HUDEP-2 (cell line): ENCODE measurements at regions not wholly inside any gene's neighbourhood (a gene's known extent, or its start where the extent isn't known, plus 50 kb on each side); places are given as distances from the start of the nearest gene placed in this dataset.

Source experiments
- DNase-seq, 76 experiments: peaks; one replicate each; lab custom pipeline; 2025; ENCODE audit not compliant: unreplicated experiment in 76 of 76; lab: John Stamatoyannopoulos, UW

DNA sequence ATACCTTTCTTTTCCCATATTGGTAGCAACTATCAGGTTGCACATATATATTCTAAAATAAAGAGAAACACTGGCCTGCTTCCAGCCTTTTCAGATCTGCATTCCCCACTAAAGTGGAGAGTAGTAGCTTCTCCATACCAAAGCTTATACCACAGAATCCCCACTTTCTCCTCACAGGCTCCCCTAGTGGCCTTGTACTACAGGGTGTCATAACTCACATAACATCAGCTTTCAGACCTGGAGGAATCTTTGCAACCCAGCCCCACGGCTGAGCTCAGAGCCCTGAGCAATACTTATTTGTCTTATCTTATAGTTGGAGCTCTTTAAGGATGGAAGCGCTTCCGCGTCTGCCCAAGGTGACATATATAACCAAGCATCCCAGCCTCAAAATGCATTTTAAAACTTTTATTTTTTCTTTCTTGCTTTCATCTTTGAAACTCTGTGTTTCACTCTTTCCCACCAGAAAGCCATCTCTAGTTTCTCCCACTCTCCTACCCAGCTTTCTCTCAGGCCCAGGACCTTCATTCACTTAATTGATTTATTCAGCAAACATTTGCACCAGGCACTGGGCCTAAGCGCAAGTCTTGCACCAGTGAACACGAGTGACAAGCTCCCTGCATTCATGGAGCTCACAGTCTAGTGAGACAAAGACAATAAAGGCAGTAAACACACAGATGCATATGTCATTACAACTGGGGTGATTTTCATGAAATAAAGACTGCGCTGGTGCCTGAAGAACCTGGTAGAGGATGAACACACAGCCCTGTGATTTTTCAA lies 254.7 kb downstream of the IPO8 start:
- peak in 7 of 76 experiments; percentile 2 to 24 (median 5) for DNase-seq

- no peak for DNase-seq
Observed at GRCh38 chr12:30439201-30439600, 256.5 kb downstream of the IPO8 start.

GRCh38 chr12:30438601-30439041 lies 257.0 kb downstream of the IPO8 start:
- DNase-seq = no peak

DNA sequence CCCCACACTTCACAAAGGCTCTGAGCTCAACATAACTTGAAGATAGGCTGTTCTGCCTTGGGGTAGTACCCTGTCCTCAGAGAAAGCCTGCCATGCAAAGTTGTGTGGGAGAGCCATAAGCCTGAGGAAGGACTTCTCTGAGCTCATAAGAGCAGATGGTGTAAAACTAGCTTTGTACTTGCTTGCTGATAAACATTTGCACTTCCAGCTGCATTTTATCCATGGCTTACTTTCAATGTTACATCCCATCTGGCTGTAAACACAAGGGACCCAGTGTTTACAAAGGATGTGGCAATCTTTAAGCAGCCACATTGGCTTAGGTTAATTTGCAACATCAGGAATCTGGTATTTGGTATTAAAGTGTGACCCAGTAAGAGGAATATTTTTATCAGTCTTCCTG lies 258.1 kb downstream of the IPO8 start:
- no peak for DNase-seq

DNA sequence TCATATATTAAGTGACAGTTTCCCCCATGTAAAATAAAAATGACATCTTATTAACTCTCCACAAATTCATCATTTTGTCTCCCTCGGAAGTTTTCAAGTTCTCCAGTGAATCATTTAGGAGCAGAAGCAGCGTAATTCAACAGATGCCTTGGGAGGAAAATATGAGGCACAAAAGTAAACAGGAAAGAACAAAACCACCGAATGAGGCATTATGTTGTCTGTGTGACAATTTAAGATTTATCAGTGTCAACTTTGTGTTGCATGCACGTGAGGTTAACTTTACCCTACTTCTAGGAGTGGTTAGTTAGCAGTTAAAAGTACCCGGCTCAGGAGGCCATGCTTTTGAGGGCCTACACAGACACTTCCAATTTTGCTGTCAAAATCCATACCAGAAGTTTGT lies 258.6 kb downstream of the IPO8 start:
- no peak for DNase-seq

DNA sequence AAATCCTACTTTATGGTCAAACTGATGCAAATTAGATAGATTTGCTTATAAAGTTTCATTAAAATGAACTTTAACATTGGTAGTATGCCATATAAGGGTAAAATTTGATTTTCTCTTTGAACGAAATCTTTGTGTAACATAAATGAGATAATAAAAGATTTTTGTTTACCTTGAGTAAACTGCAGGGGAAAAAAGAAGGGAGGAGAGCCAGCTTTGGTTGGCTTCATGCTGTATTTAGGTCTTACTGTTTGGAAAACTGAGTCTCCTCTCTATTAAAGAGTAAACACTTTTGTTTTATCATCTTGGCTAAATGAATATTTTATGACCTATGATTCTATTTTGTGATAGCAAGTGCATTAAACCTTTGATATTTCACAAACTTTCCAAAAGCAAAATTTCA lies 267.6 kb downstream of the IPO8 start:
- DNase-seq = no peak

DNA sequence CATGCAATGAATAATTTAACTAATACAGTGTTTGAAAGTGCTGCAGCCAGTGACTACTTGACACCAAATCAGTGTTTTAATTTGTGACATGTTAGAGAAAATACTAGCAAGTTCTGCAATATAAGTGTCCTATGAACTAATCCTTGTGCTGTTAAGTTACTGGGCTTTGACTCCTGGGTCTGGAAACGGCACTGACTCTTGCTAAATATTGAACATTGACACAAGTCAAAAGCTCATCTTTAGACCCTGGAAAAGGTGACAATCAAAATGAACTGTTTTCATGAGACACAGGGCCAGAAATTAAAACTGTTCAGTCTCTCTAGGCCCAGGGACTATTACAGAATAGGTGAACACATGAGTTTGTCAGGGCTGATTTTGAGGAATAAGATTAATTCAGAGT lies 268.1 kb downstream of the IPO8 start:
- no peak for DNase-seq

DNA sequence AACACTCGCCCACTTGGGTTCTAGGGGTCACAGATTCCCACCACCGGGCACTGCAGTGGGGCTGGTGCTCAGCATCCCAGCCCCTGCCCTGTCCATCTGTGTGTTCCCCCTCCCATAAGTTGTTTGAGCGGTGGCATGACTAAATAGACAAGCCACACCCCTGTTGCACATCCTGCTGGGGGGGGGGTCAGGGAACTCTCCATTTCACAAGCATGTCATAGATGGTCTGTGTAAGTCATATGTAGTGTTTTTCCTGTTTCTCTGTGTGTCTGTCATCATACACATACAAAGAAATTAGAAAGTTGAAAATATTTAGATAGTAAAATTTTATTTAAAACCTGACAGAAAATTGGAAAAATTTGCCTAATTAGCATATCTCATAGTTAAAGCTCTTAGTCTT lies 270.2 kb downstream of the IPO8 start:
- DNase-seq = no peak

- DNase-seq = no peak
Observed at GRCh38 chr12:30423330-30423729, 272.3 kb downstream of the IPO8 start.

- no peak for DNase-seq
Observed at GRCh38 chr12:30422844-30423243, 272.8 kb downstream of the IPO8 start.

DNA sequence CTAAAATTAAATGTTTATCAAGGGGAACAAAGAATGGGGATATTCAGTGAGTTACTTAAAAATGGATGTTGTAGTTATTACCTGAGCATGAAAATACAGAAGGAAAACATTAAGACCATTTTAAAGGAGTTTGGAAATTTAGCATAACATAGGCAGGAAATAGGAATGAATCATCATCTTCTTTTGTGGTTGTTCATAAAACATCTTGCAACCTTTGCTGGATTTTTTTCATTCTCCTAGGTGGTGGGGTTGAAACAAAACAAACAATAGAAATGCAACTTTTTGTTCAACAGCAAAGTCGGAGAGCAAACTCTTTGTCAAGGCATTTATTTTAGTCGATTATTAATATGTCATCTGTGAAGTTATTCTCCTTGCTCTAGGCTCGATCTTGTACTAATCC lies 275.1 kb downstream of the IPO8 start:
- DNase-seq = no peak

GRCh38 chr12:30417697-30418231 lies 277.9 kb downstream of the IPO8 start:
- no peak for DNase-seq

GRCh38 chr12:30416631-30417030 lies 279.0 kb downstream of the IPO8 start:
- no peak for DNase-seq

- DNase-seq = no peak
Observed at GRCh38 chr12:30415777-30416176, 279.9 kb downstream of the IPO8 start.

GRCh38 chr12:30414507-30414906 lies 281.2 kb downstream of the IPO8 start:
- DNase-seq = no peak

DNA sequence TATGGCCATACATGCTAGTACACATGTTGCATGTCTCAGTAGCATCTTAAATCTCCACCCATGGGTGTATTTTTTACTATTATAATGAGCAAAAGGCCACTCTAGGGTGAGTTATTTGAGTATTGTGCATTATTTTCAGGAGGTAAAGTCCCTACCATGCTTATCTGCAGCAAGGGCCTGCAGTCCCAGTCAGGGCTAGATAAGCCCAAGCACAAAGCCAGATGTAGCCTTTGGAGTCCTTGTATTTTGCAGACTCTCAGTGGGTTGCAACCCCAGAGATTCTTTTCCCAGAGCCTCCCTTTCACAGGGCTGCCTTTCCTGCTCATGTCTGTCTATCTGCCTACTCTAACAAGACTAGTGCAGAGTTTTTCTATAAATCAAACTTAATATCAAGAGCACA lies 295.3 kb downstream of the IPO8 start:
- peak in 10 of 76 experiments; percentile 0 to 59 (median 24) for DNase-seq

GRCh38 chr12:30399859-30400258 lies 295.8 kb downstream of the IPO8 start:
- no peak for DNase-seq

DNA sequence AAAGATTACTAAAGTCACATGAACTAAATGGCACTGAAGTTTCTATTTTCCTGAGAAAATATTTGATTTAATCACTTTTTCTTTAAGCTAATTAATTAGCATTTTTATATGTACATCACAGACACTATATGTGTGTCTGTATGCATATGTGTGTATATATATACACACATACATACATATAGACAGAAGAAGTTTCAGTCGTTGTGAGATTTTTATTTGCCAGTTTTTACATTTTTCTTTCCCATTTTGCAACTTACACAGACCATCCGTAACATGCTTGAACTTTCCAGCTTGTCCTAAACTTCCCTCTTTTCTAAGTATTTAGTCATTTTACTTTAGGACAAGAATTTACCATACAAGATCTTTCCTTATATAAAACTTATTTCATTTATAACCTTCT lies 299.1 kb downstream of the IPO8 start:
- DNase-seq = no peak

DNA sequence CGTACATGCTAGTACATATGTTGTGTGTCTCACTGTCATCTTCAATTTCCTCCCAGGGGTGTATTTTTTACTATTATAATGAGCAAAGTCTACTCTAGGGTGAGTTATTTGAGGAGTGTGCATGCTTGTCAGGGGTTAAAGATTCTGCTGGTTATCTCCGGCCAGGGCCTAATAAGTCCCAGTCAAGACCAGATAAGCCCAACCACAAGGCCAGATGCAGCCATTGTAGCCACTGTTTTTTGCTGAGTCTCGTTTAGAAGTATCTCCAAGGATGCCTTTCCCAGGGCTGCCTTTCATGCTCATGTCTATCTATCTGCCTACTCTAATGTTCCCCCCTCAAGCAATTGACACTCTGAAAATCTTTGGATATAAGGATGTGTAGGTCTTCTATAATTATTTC lies 300.5 kb downstream of the IPO8 start:
- peak in 9 of 76 experiments; percentile 3 to 62 (median 45) for DNase-seq

- no peak for DNase-seq
Observed at GRCh38 chr12:30391766-30392366, 303.8 kb downstream of the IPO8 start.

DNA sequence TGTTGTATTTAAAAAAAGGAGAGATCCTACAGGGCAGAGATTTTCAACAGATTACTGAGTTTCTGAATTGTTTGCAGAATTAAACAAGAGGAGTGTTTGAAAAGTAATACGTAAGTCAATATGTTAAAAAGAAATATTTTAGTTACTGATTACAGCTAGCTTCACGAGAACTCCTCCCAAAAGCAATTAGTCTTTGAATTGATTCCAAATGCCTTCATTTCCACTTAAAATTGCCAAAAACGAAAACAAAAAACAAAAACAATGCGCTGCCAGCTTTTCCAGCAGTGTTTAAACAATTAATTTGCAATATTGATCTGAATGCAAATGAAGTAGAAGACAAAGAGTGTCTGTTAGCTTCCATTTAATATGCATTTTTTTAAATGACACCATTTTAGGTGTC lies 310.0 kb downstream of the IPO8 start:
- no peak for DNase-seq

DNA sequence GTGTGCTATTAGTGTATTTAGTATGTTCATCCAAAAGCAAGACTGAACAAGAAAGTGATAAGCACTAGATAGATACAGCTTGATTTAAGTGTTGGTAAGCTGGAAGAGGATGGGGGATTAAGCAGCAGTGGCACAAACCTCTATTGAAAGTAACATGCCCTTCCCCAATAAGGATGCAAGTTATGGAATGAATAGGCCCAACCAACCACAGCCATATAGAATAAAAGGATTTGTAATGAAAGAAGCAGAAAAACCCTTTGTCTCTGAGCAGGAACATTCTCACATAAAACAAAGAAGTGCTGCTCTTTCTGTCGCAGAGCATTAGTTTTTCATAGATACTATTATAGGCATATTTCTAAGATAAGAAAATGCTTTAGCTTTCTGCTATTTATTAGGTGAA lies 310.7 kb downstream of the IPO8 start:
- no peak for DNase-seq
